Renal cortex interstitium (tissue), 11 donors: ENCODE measurements at regions not wholly inside any gene's neighbourhood (a gene's known extent, or its start where the extent isn't known, plus 50 kb on each side); places are given as distances from the start of the nearest gene placed in this dataset.

Experiments
- DNase-seq, 11 donors: peaks; one replicate each; pipeline ENCODE4 v3.0.0-alpha.2; 2013; ENCODE audit warnings: low read depth in 9 of 11, low spot score in 4 of 11; ENCODE audit errors: extremely low read depth in 1 of 11

GRCh38 chr10:59102394-59102793, 74.0 kb upstream of the PHYHIPL start:
- no peak for DNase-seq

- no peak for DNase-seq
Observed at GRCh38 chr10:59104186-59104585, 72.3 kb upstream of the PHYHIPL start.

- DNase-seq = no peak
Observed at GRCh38 chr10:59106441-59106840, 70.0 kb upstream of the PHYHIPL start.

- DNase-seq = peak in 2 of 11 donors; percentile 25 to 49
Observed at GRCh38 chr10:59107147-59107546, 69.3 kb upstream of the PHYHIPL start.

GRCh38 chr10:59108296-59108870, 68.1 kb upstream of the PHYHIPL start:
- no peak for DNase-seq

GRCh38 chr10:59108886-59109288, 67.6 kb upstream of the PHYHIPL start:
- DNase-seq = peak in 4 of 11 donors; percentile 22 to 43 (median 32)

GRCh38 chr10:59109826-59110225, 66.6 kb upstream of the PHYHIPL start:
- no peak for DNase-seq

GRCh38 chr10:59124187-59124586, 52.3 kb upstream of the PHYHIPL start:
- no peak for DNase-seq

- DNase-seq = no peak
Observed at GRCh38 chr10:59125666-59126065, 50.8 kb upstream of the PHYHIPL start.

GRCh38 chr10:59126261-59126660, 50.2 kb upstream of the PHYHIPL start:
- DNase-seq = no peak
